Esophagus muscularis mucosa (tissue), 4 donors: ENCODE measurements at regions not wholly inside any gene's neighbourhood (a gene's known extent, or its start where the extent isn't known, plus 50 kb on each side); places are given as distances from the start of the nearest gene placed in this dataset.

Experiments used
- DNase-seq: peaks from one replicate; pipeline ENCODE4 v3.0.0-alpha.2; 2017; ENCODE audit errors: extremely low spot score
- H3K27ac ChIP-seq, 4 donors: fragments of 200-600 bp; sonication (generic); replicated peaks in 1 of 4; 1 replicate in 3 of 4; 2 replicates in 1 of 4; pipeline ENCODE4 v1.5.1; 2016 to 2019; ENCODE audit warnings: mild to moderate bottlenecking in 1 of 4
- H3K27me3 ChIP-seq, 4 donors: fragments of 200-600 bp; sonication (generic); one replicate each; pipeline versions ENCODE4 v1.5.1 to v1.6.0; 2016 to 2019
- H3K36me3 ChIP-seq, 4 donors: fragments of 200-600 bp; sonication (generic); one replicate each; pipeline ENCODE4 v1.5.1; 2016 to 2019
- H3K4me1 ChIP-seq, 4 donors: fragments of 200-600 bp; sonication (generic); one replicate each; pipeline ENCODE4 v1.5.1; 2016 to 2019
- H3K4me3 ChIP-seq, 4 donors: fragments of 200-600 bp; sonication (generic); 1 replicate in 2 of 4; 2 replicates in 2 of 4; pipeline ENCODE4 v1.5.1; 2016 to 2019; ENCODE audit warnings: mild to moderate bottlenecking in 4 of 4, moderate library complexity in 1 of 4
- H3K9me3 ChIP-seq, 4 donors: fragments of 200-600 bp; sonication (generic); 1 replicate in 3 of 4; 2 replicates in 1 of 4; pipeline ENCODE4 v1.5.1; 2016 to 2019
- CTCF ChIP-seq, 3 experiments: fragments of 200-600 bp in 2 of 3; fragments of 450-650 bp in 1 of 3; sonication (generic) in 2 of 3; IDR thresholded peaks; one replicate each; pipeline ENCODE4 v1.5.1; 2017 to 2019; ENCODE audit warnings: antibody characterized with exemption in 3 of 3, mild to moderate bottlenecking in 2 of 3, moderate library complexity in 1 of 3
- EP300 ChIP-seq: sonication (generic); formaldehyde crosslinking; IDR thresholded peaks from one replicate; pipeline ENCODE4 v1.6.1; 2017; ENCODE audit warnings: antibody characterized with exemption
- POLR2A ChIP-seq: fragments of 450-650 bp; IDR thresholded peaks from one replicate; pipeline ENCODE4 v1.6.1; 2017; ENCODE audit warnings: antibody characterized with exemption, moderate library complexity, mild to moderate bottlenecking, low read depth
- POLR2AphosphoS5 ChIP-seq, 2 donors: sonication (generic); formaldehyde crosslinking; IDR thresholded peaks; one replicate each; pipeline ENCODE4 v1.6.1; 2017; ENCODE audit warnings: antibody characterized with exemption in 2 of 2
- WGBS: methylation state at CpG from one replicate; pipeline ENCODE4 v1.1.5; 2018; 5-methylcytosine and 5-hydroxymethylcytosine counted together
- intact Hi-C: fragments of 100-400 bp; cut with DNase I; formaldehyde crosslinking; loops from one replicate; pipeline ENCODE4 v1.15.1; 2023

GRCh38 chr18:67109535-67109934, 407.0 kb downstream of the DSEL start:
- no peak for TF ChIP-seq EP300
- no peak for TF ChIP-seq POLR2A
- no peak for TF ChIP-seq CTCF (IDR thresholded peaks at IDR 0.05)
- no peak for TF ChIP-seq POLR2AphosphoS5 (IDR thresholded peaks at IDR 0.05)
- Histone ChIP-seq H3K4me3 (no peak overlapping the region), H3K27me3 (no peaks in the 10 kb centered on the region), H3K4me1 (no peaks in the 10 kb centered on the region), H3K27ac (no peak overlapping the region), H3K9me3 (no peaks in the 10 kb centered on the region), H3K36me3 (no peaks in the 10 kb centered on the region)
- no peak for DNase-seq
- intact Hi-C loops: loop anchor here (10.0 kb wide), 1 partner anchor 85 kb away; no protein-coding TSS in a partner anchor
- 81% methylated on average over 1 of the region's 1 CpG for WGBS

DNA sequence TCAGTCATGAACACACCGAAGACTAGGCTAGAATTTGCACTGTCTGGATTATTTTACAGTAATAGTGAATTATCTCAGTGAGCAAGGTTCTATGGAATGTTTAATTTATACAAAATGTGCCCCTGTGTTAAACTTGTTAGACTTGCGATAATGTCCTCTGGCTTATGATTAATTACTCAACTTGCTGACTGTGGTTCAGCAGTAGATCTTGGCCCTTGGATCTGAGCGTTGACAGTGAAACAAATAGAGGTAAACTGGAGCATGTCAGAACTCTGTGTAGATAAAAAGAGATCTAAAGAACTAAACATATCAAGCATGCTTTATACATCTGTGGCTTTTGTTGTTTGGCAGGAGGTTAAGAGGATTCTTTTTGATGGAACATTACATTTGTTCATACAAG, 407.6 kb downstream of the DSEL start:
- 21% methylated on average over 3 of the region's 3 CpGs for WGBS
- no peak for DNase-seq
- TF ChIP-seq CTCF (IDR thresholded peaks at IDR 0.05) (no peak), POLR2AphosphoS5 (IDR thresholded peaks at IDR 0.05) (no peak), POLR2A (no peak), EP300 (no peak)
- Histone ChIP-seq H3K27me3 (no peaks in the 10 kb centered on the region), H3K36me3 (no peaks in the 10 kb centered on the region), H3K9me3 (no peaks in the 10 kb centered on the region), H3K4me3 (no peak overlapping the region), H3K4me1 (no peaks in the 10 kb centered on the region), H3K27ac (no peak overlapping the region)
- intact Hi-C loops: loop anchor here (10.0 kb wide), 1 partner anchor 86 kb away; no protein-coding TSS in a partner anchor

DNA sequence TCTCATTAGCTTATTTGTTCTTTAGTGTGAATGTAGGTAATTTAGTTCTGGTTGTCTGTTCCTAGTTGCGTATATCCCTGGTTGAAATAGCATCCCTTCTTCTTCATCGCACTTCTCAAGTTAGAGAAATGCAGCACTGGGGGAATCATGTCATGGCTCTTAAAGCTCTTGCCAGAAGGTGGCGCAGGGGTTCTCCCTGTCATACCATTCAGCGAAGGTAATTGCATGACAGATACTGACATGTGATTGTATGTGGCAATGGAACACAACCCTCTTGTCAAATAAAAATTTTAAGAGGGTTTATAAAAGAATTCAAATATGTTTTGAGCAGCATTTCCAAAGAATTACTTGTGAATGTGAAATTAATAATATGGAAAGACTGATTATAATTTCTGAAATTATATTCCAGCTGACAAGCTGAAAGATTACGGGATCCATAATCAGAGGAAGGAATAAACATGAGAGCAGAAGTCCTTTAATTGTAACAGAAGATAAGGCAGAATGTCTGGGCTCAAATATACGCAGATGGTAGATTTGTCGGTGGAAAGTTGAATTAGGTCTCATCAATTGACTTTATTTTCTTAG, 411.7 kb downstream of the DSEL start:
- Histone ChIP-seq H3K27me3 (no peaks in the 10 kb centered on the region), H3K36me3 (no peaks in the 10 kb centered on the region), H3K9me3 (no peaks in the 10 kb centered on the region), H3K4me3 (no peak overlapping the region), H3K27ac (no peak overlapping the region), H3K4me1 (no peaks in the 10 kb centered on the region)
- intact Hi-C loops: loop anchor here (10.0 kb wide), 1 partner anchor 90 kb away; no protein-coding TSS in a partner anchor
- WGBS: 41% methylated on average over 7 of the region's 7 CpGs
- TF ChIP-seq CTCF (IDR thresholded peaks at IDR 0.05): peak; percentile 15 to 46 (median 34)
- no peak for TF ChIP-seq POLR2A
- no peak for DNase-seq

GRCh38 chr18:67094123-67094522, 422.4 kb downstream of the DSEL start:
- no peaks in the 10 kb centered on the region for H3K27me3 ChIP-seq
- 78% methylated on average over 2 of the region's 2 CpGs for WGBS
- no peak overlapping the region for H3K4me3 ChIP-seq
- TF ChIP-seq POLR2A (no peak), POLR2AphosphoS5 (IDR thresholded peaks at IDR 0.05) (no peak)
- H3K4me1 ChIP-seq: no peaks in the 10 kb centered on the region
- intact Hi-C loops: no loop called here
- no peaks in the 10 kb centered on the region for H3K36me3 ChIP-seq
- no peak overlapping the region for H3K27ac ChIP-seq
- DNase-seq: no peak
- no peaks in the 10 kb centered on the region for H3K9me3 ChIP-seq

GRCh38 chr18:67092141-67092540, 424.4 kb downstream of the DSEL start:
- Histone ChIP-seq H3K27ac (no peak overlapping the region), H3K9me3 (no peaks in the 10 kb centered on the region), H3K4me1 (no peaks in the 10 kb centered on the region), H3K36me3 (no peaks in the 10 kb centered on the region), H3K27me3 (no peaks in the 10 kb centered on the region), H3K4me3 (no peak overlapping the region)
- 13% methylated on average over 1 of the region's 1 CpG for WGBS
- no peak for TF ChIP-seq EP300
- no peak for TF ChIP-seq POLR2AphosphoS5 (IDR thresholded peaks at IDR 0.05)
- no peak for TF ChIP-seq POLR2A
- TF ChIP-seq CTCF (IDR thresholded peaks at IDR 0.05): no peak
- intact Hi-C loops: no loop called here
- DNase-seq: no peak
